T-cell (primary cell): ENCODE measurements at regions not wholly inside any gene's neighbourhood (a gene's known extent, or its start where the extent isn't known, plus 50 kb on each side); places are given as distances from the start of the nearest gene placed in this dataset.

ENCODE experiments used
- ATAC-seq, 4 experiments: fragments of 200-7000 bp in 3 of 4; fragments of 150-1000 bp in 1 of 4; cut with Tn5 transposase; replicated peaks in 1 of 4; 1 replicate in 3 of 4; 2 replicates in 1 of 4; pipeline ENCODE4 v1.10.0; 2021; ENCODE audit warnings: moderate library complexity in 3 of 4, mild to moderate bottlenecking in 2 of 4, moderate number of reproducible peaks in 1 of 4
- CTCF ChIA-PET, 2 donors: fragments of 300-600 bp; sonication (Branson Sonifier 250); formaldehyde crosslinking; loops; one replicate each; lab custom pipeline; 2022; ENCODE audit warnings: antibody characterized with exemption in 2 of 2; lab: Charles Lee
- POLR2A ChIA-PET, 2 donors: fragments of 300-600 bp; sonication (Branson Sonifier 250); formaldehyde crosslinking; loops; one replicate each; lab custom pipeline; 2022; ENCODE audit warnings: antibody characterized with exemption in 2 of 2; lab: Charles Lee
- DNase-seq, 35 experiments: peaks; one replicate each; pipeline versions ENCODE4 v3.0.0 to v3.0.0-alpha.2; 2013 to 2023
- H3K27ac ChIP-seq: one replicate; pipeline ENCODE4 v1.5.1; 2013; ENCODE audit warnings: low read length
- H3K27me3 ChIP-seq, 2 experiments: replicated peaks in 1 of 2; 1 replicate in 1 of 2; 2 replicates in 1 of 2; pipeline versions ENCODE4 v1.6.1 to v1.7.0; 2013; ENCODE audit warnings: low read length in 1 of 2, mixed read lengths in 1 of 2; ENCODE audit not compliant: control insufficient read depth in 2 of 2, insufficient read depth in 2 of 2; ENCODE audit errors: extremely low read depth in 1 of 2
- H3K36me3 ChIP-seq, 2 donors: 1 replicate in 1 of 2; 2 replicates in 1 of 2; pipeline versions ENCODE4 v1.6.1 to v1.7.0; 2013; ENCODE audit warnings: low read length in 1 of 2; ENCODE audit not compliant: control insufficient read depth in 2 of 2, insufficient read depth in 1 of 2; ENCODE audit errors: extremely low read depth in 1 of 2
- H3K4me1 ChIP-seq, 2 experiments: 1 replicate in 1 of 2; 2 replicates in 1 of 2; pipeline versions ENCODE4 v1.6.1 to v1.7.0; 2013; ENCODE audit warnings: low read length in 2 of 2, mixed read lengths in 1 of 2; ENCODE audit not compliant: insufficient read depth in 2 of 2, control insufficient read depth in 1 of 2; ENCODE audit errors: extremely low read depth in 1 of 2
- H3K4me3 ChIP-seq, 2 donors: 1 replicate in 1 of 2; 2 replicates in 1 of 2; pipeline versions ENCODE4 v1.5.1 to v1.7.0; 2013; ENCODE audit warnings: mild to moderate bottlenecking in 2 of 2, low read length in 1 of 2, moderate library complexity in 1 of 2; ENCODE audit not compliant: control insufficient read depth in 1 of 2; ENCODE audit errors: extremely low read depth in 1 of 2
- H3K9me3 ChIP-seq: 2 replicates; pipeline ENCODE4 v1.7.0; 2013
- H3K27ac Mint-ChIP-seq, 2 donors: one replicate each; pipeline ENCODE4 v1.8.0; 2020 to 2021; ENCODE audit warnings: mild to moderate bottlenecking in 2 of 2, mixed read lengths in 2 of 2
- H3K27me3 Mint-ChIP-seq, 2 donors: one replicate each; pipeline ENCODE4 v1.8.0; 2021 to 2022; ENCODE audit warnings: mixed read lengths in 2 of 2
- H3K36me3 Mint-ChIP-seq: one replicate; pipeline ENCODE4 v1.8.0; 2021; ENCODE audit warnings: mixed read lengths
- H3K4me1 Mint-ChIP-seq, 3 donors: one replicate each; pipeline ENCODE4 v1.8.0; 2020 to 2022; ENCODE audit warnings: mixed read lengths in 3 of 3, mild to moderate bottlenecking in 1 of 3
- H3K4me3 Mint-ChIP-seq, 3 donors: one replicate each; pipeline ENCODE4 v1.8.0; 2020 to 2022; ENCODE audit warnings: mild to moderate bottlenecking in 3 of 3, mixed read lengths in 3 of 3, moderate library complexity in 3 of 3
- H3K9me3 Mint-ChIP-seq, 3 donors: one replicate each; pipeline ENCODE4 v1.8.0; 2020 to 2022; ENCODE audit warnings: mixed read lengths in 3 of 3
- WGBS: methylation state at CpG from one replicate; pipeline ENCODE4 v1.1.5; 2013; ENCODE audit warnings: missing lambda C conversion rate; ENCODE audit not compliant: insufficient coverage; 5-methylcytosine and 5-hydroxymethylcytosine counted together

DNA sequence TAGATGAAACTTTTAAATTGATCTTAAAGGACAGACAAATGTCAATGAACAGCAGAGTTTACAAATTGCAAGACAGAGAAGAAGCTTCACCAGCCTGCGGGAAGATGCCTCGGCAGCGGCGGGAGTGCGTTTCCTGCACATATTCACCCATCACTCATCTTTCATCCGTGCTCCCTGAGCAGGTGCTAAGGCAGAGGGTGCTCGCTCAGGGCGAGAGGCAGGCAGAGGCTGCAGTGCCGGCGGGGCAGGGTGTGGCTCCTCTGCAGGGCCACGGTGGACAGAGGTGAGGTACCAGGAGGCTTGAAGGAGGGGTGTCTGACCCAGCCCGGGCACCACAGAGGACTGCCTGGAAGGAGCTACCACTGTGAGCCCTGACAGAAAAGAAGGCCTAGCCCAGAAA is 155.2 kb upstream of the PPP2R2D start:
- no peak overlapping the region for H3K4me3 Mint-ChIP-seq
- ATAC-seq: no peak
- H3K27me3 ChIP-seq: peaks cover 0 to 54% of the 10 kb centered on the region in 2 experiments
- ChIA-PET CTCF (no interaction called here), POLR2A (no interaction called here)
- no peak overlapping the region for H3K27ac Mint-ChIP-seq
- H3K4me1 ChIP-seq: peaks cover 0 to 9% of the 10 kb centered on the region in 2 experiments
- peaks cover 3 to 8% (median 8%) of the 10 kb centered on the region in 3 donors for H3K4me1 Mint-ChIP-seq
- no peak for DNase-seq
- no peak overlapping the region for H3K27ac ChIP-seq
- peaks cover 27 to 36% of the 10 kb centered on the region in 2 donors for H3K27me3 Mint-ChIP-seq
- H3K9me3 ChIP-seq: no peaks in the 10 kb centered on the region
- H3K36me3 ChIP-seq: no peaks in the 10 kb centered on the region
- WGBS: 83% methylated on average over 4 of the region's 12 CpGs
- no peaks in the 10 kb centered on the region for H3K36me3 Mint-ChIP-seq
- no peak overlapping the region for H3K4me3 ChIP-seq
- H3K9me3 Mint-ChIP-seq: no peaks in the 10 kb centered on the region

DNA sequence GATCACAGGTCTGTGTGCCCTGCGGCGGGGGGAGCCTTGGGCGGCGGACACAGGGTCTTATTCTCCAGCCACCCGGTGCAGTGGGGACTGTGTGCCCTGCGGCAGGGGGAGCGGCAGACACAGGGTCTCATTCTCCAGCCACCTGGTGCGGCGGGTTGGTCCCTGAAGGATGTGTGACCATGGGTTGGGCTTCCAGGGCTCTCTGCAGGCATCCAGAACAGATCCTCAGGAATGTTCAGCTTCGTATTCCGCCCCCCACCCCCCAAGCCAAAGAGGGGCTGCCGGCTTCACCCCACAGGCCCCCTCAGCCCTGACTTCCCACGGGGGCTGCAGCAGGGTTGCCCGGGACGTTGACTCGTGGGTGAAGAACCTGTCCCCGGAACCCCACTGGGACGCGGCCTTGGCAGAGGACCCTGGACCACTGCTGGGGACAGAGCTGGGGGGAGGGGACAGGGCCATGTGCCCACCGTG is 154.5 kb upstream of the PPP2R2D start:
- WGBS: 91% methylated on average over 14 of the region's 20 CpGs
- no peaks in the 10 kb centered on the region for H3K9me3 Mint-ChIP-seq
- no peak overlapping the region for H3K27ac ChIP-seq
- peaks cover 0 to 9% of the 10 kb centered on the region in 2 experiments for H3K4me1 ChIP-seq
- H3K36me3 ChIP-seq: no peaks in the 10 kb centered on the region
- ChIA-PET CTCF (no interaction called here), POLR2A (no interaction called here)
- H3K27me3 Mint-ChIP-seq: peaks cover 27 to 36% of the 10 kb centered on the region in 2 donors
- no peaks in the 10 kb centered on the region for H3K9me3 ChIP-seq
- DNase-seq (no peak), ATAC-seq (no peak)
- H3K27ac Mint-ChIP-seq: no peak overlapping the region
- H3K4me3 Mint-ChIP-seq: no peak overlapping the region
- peaks cover 3 to 8% (median 8%) of the 10 kb centered on the region in 3 donors for H3K4me1 Mint-ChIP-seq
- no peaks in the 10 kb centered on the region for H3K36me3 Mint-ChIP-seq
- H3K27me3 ChIP-seq: peaks cover 0 to 59% of the 10 kb centered on the region in 2 experiments
- H3K4me3 ChIP-seq: no peak overlapping the region

DNA sequence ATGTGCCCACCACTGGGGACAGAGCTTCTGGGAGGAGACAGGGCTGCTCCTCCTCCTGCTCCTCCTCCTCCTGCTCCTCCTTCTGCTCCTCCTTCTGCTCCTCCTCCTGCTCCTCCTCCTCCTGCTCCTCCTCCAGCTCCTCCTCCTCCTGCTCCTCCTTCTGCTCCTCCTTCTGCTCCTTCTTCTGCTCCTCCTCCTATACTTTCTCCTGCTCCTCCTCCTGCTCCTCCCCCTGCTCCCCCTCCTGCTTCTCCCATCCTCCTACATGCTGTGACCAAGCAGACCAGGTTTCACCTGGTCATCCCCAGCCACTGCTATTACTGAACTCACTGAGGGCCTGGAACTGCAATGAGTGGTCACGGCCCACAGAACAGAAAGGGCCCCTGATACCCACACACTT is 154.0 kb upstream of the PPP2R2D start:
- Histone ChIP-seq H3K4me1 (peaks cover 0 to 9% of the 10 kb centered on the region in 2 experiments), H3K4me3 (no peak overlapping the region), H3K27me3 (peaks cover 0 to 64% of the 10 kb centered on the region in 2 experiments), H3K36me3 (no peaks in the 10 kb centered on the region), H3K9me3 (no peaks in the 10 kb centered on the region), H3K27ac (no peak overlapping the region)
- no peaks in the 10 kb centered on the region for H3K9me3 Mint-ChIP-seq
- no peak overlapping the region for H3K4me3 Mint-ChIP-seq
- 60% methylated on average over 1 of the region's 1 CpG for WGBS
- peaks cover 28 to 32% of the 10 kb centered on the region in 2 donors for H3K27me3 Mint-ChIP-seq
- no peaks in the 10 kb centered on the region for H3K36me3 Mint-ChIP-seq
- no peak for ATAC-seq
- no peak for DNase-seq
- H3K27ac Mint-ChIP-seq: no peak overlapping the region
- POLR2A ChIA-PET: no interaction called here
- CTCF ChIA-PET: no interaction called here
- H3K4me1 Mint-ChIP-seq: peaks cover 3 to 8% (median 8%) of the 10 kb centered on the region in 3 donors

DNA sequence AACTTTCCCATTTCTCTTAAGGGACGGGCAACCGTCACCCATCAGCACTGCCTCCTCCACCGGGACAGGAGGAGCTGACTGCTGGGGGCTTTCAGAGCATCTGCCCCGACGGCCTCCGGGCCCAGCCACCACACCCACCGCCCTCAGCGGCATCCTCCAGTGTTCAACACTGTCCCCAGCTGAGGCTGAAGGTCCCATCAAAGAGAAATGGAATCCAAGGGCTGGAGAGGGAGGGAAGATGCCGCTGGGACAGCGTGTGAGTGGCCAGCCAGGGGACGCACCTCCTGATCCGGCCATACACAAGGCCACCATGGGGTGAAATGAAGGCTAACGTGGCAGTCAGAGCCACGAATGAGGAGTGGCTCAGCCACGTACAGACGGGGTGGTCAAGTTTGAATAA is 153.6 kb upstream of the PPP2R2D start:
- no peaks in the 10 kb centered on the region for H3K36me3 ChIP-seq
- DNase-seq: no peak
- ChIA-PET POLR2A (no interaction called here), CTCF (no interaction called here)
- H3K4me3 ChIP-seq: no peak overlapping the region
- no peak for ATAC-seq
- Mint-ChIP-seq H3K27ac (no peak overlapping the region), H3K4me3 (no peak overlapping the region), H3K27me3 (peaks cover 28 to 31% of the 10 kb centered on the region in 2 donors), H3K9me3 (no peaks in the 10 kb centered on the region), H3K36me3 (no peaks in the 10 kb centered on the region), H3K4me1 (peaks cover 3 to 8% (median 8%) of the 10 kb centered on the region in 3 donors)
- H3K27me3 ChIP-seq: peaks cover 0 to 62% of the 10 kb centered on the region in 2 experiments
- no peaks in the 10 kb centered on the region for H3K9me3 ChIP-seq
- 82% methylated on average over 11 of the region's 16 CpGs for WGBS
- H3K27ac ChIP-seq: no peak overlapping the region
- H3K4me1 ChIP-seq: peaks cover 0 to 9% of the 10 kb centered on the region in 2 experiments

DNA sequence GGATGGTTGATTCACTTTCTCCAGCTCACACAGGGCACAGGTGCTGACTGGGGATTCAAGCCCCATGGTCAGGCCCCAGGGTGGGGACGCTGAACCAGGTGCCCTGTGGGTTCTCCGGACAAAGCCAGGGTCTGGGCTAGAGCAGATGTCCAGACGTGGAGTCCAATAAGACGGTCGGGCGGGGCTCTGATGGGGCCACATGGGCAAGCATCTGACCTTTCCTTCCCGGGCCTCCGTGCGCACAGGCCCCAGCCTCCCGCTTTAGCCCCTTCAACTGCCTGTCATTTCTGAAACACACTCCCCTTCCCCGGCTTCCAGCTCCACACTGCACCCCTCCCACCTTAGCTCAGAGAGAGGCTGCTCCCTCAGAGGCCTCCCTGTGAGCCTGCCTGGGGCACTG is 153.0 kb upstream of the PPP2R2D start:
- Mint-ChIP-seq H3K27me3 (peaks cover 28 to 31% of the 10 kb centered on the region in 2 donors), H3K4me3 (no peak overlapping the region), H3K4me1 (peaks cover 3 to 8% (median 8%) of the 10 kb centered on the region in 3 donors), H3K9me3 (no peaks in the 10 kb centered on the region), H3K36me3 (no peaks in the 10 kb centered on the region), H3K27ac (no peak overlapping the region)
- Histone ChIP-seq H3K9me3 (no peaks in the 10 kb centered on the region), H3K27ac (no peak overlapping the region), H3K36me3 (no peaks in the 10 kb centered on the region), H3K27me3 (peaks cover 0 to 57% of the 10 kb centered on the region in 2 experiments), H3K4me3 (no peak overlapping the region), H3K4me1 (peaks cover 0 to 9% of the 10 kb centered on the region in 2 experiments)
- DNase-seq: no peak
- ChIA-PET POLR2A (no interaction called here), CTCF (no interaction called here)
- WGBS: 86% methylated on average over 10 of the region's 11 CpGs
- ATAC-seq: no peak

DNA sequence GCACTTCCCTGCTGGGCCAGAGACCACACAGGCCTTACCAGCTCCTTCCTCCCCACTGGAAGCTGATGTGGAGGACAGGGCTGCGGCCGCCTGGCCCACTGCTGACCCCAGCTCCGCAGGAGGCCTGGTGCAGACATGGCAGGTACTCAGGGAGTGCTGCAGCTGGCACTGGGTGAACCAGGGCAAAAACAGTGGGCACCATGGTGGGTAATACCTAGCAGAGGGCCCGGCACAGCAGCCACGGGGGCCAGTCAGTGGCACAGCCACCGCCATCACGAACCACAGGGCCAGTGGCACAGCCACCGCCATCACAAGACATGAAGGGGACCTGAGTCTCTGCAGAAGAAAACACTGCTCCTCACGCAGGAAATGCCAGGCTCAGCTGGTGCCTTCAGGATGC is 152.6 kb upstream of the PPP2R2D start:
- ATAC-seq: no peak
- Mint-ChIP-seq H3K4me1 (peaks cover 3 to 8% (median 8%) of the 10 kb centered on the region in 3 donors), H3K36me3 (no peaks in the 10 kb centered on the region), H3K27me3 (peaks cover 28 to 31% of the 10 kb centered on the region in 2 donors), H3K27ac (no peak overlapping the region), H3K4me3 (no peak overlapping the region), H3K9me3 (no peaks in the 10 kb centered on the region)
- Histone ChIP-seq H3K4me1 (peaks cover 0 to 7% of the 10 kb centered on the region in 2 experiments), H3K27me3 (peaks cover 0 to 53% of the 10 kb centered on the region in 2 experiments), H3K9me3 (no peaks in the 10 kb centered on the region), H3K36me3 (no peaks in the 10 kb centered on the region), H3K27ac (no peak overlapping the region), H3K4me3 (no peak overlapping the region)
- CTCF ChIA-PET: no interaction called here
- DNase-seq: no peak
- POLR2A ChIA-PET: no interaction called here
- 91% methylated on average over 6 of the region's 9 CpGs for WGBS
